NCI-H146 (cell line): ENCODE measurements at regions not wholly inside any gene's neighbourhood (a gene's known extent, or its start where the extent isn't known, plus 50 kb on each side); places are given as distances from the start of the nearest gene placed in this dataset.
A peak's percentile ranks its signal among the peaks of the same experiment; 100 is the strongest.
"Not testable (repeated sequence)": the region's sequence is repeated elsewhere in the genome, so short reads cannot be mapped to it uniquely, and the experiment has no call there.

Source experiments
- DNase-seq: peaks from one replicate; lab custom pipeline; 2025; lab: John Stamatoyannopoulos, UW

DNA sequence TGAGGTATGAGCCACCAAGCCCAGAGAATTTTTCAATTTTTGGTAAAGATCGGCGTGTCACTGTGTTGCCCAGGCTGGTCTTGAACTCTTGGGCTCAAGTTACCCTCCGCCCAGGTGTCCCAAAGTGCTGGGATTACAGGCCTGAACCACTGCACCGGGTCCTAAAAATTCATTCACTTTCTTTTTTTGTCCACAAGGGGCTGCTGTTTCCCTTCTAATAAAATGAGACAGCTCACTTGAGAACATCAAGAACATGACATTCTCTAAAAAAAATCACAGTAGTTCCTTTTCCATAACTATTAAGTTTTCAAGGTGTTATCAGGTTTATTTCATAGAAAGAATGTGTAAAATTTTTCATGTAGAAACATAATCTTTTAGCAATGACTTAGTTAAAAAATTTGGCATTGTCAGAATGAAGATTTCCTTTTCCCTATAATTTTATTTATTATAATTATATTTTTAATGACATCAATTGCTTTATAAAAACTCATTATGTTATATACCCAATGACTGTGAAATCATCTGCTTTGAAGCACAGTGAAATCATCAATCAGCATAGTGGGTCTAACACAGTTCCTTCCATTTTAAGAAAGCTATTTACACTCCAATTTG is 1723.8 kb upstream of the DEFB115 start:
- DNase-seq = peak; percentile 23

DNA sequence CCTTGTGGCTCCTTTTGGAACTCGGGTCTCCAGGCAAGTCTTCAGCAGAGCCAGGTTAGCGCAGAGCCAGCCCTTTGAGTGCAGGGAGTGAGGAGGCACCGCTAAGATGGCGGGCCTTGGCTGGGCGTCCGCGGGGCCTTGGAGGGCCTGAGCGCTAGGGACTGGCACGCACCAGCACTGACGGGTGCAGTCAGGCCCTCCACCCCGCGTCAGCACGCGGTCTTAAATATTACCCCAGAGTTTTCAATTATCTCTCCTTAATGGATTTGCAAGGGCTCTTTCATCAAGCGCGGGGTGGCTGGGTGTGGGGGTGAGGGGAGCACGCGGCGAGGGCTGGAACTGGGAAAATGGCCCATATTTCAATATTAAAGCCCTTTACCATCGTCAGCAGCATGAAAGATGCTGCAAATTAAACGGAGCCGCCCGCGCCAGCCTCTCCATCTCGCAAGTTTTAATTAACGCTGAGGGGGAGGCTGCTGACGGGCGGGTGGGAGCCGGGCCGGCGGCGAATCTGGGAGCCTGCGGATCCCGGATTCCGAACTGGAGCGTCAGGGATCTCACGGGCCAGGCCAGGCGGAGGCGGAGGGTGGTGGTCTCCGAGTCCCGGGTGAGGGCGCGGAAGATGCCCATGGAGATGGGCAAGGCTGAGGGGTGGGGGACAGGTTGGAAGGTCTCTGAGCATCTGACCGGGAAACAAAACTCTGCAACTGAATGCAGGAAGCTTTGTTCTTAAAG is 1690.4 kb upstream of the DEFB115 start:
- not testable (repeated sequence) for DNase-seq

DNA sequence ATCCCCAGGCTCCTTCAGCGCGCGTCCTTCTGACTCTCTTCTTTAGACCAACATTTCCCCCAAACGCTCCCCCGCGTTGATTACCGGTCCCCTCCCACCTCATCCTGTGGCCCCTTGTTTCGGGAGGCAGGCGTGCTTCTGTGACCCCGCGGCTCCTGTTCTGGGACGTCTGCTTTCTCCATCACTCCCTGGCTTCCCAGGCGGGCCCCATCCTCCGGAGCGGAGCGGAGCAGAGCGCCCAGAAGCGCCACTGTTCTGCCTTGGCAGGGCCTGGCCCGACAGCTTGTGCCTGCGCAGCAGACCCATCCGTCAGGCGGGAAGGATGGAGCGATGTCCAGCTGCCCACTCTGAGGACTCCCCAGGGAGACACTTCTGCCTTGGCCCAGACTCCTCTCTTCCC is 1689.8 kb upstream of the DEFB115 start:
- DNase-seq = not testable (repeated sequence)

DNA sequence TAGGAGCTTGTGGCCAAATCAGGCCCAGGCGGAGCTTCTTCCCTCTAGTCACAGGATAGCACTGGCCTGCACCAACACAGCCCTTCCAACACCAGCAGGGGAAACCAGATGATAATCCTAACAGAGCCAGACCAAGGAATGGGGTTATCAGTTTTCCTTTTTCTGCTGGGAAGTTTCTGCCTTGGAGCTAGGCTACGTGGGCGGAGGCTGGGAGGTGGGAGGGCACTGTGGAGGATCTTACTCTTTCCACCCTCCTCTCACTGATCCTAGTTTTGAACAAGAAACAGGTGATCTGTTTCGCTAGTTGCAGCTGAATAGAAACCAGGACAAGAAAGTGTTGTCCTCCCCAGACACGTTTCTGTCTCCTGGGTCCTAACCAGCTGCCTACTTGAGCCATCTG is 1687.3 kb upstream of the DEFB115 start:
- DNase-seq = not testable (repeated sequence)

DNA sequence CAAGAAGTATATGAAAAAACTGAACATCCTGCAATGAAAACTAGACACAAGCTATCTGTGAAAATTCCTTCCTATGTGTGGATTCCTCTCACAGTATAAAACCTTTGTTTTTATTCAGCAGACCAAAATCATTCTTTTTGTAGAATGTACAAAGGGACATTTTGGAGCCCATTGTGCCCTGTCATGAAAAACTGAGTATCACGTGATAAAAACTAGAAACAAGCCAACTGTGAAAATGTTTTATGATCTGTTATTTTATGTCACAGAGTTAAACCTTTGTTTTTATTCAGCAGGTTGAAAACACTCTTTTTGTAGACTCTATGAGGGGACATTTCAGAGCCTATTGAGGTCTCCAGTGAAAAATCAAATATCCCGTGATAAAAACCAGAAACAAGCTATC is 1667.9 kb upstream of the DEFB115 start:
- DNase-seq = not testable (repeated sequence)

GRCh38 chr20:29604163-29604562 is 1653.3 kb upstream of the DEFB115 start:
- DNase-seq = not testable (repeated sequence)

GRCh38 chr20:29606171-29606570 is 1651.3 kb upstream of the DEFB115 start:
- DNase-seq = not testable (repeated sequence)

- DNase-seq = not testable (repeated sequence)
Measured at GRCh38 chr20:29629395-29629794, 1628.1 kb upstream of the DEFB115 start.
